Testis (tissue), 2 donors: ENCODE measurements at regions not wholly inside any gene's neighbourhood (a gene's known extent, or its start where the extent isn't known, plus 50 kb on each side); places are given as distances from the start of the nearest gene placed in this dataset.
"Not testable (repeated sequence)": the region's sequence is repeated elsewhere in the genome, so short reads cannot be mapped to it uniquely, and the experiment has no call there.

Experiments used
- DNase-seq: peaks from one replicate; pipeline ENCODE4 v3.0.0-alpha.2; 2019
- H3K27ac ChIP-seq, 2 donors: fragments of 200-600 bp; sonication (generic); one replicate each; pipeline ENCODE4 v1.5.1; 2019
- H3K27me3 ChIP-seq: fragments of 200-600 bp; sonication (generic); one replicate; pipeline ENCODE4 v1.5.1; 2019
- H3K36me3 ChIP-seq: fragments of 200-600 bp; sonication (generic); one replicate; pipeline ENCODE4 v1.5.1; 2017; ENCODE audit warnings: low read depth; ENCODE audit errors: missing control alignments
- H3K4me1 ChIP-seq: fragments of 200-600 bp; sonication (generic); one replicate; pipeline ENCODE4 v1.5.1; 2019
- H3K4me3 ChIP-seq, 2 donors: fragments of 200-600 bp; sonication (generic); one replicate each; pipeline ENCODE4 v1.5.1; 2017 to 2019
- H3K9me3 ChIP-seq: fragments of 200-600 bp; sonication (generic); one replicate; pipeline ENCODE4 v1.5.1; 2017
- POLR2A ChIP-seq: fragments of 450-650 bp; IDR thresholded peaks from one replicate; pipeline ENCODE4 v1.6.1; 2017; ENCODE audit warnings: antibody characterized with exemption, mild to moderate bottlenecking, moderate library complexity
- WGBS, 2 donors: methylation state at CpG; one replicate each; pipeline ENCODE4 v1.1.5; 2018; 5-methylcytosine and 5-hydroxymethylcytosine counted together
- intact Hi-C: fragments of 100-400 bp; cut with DNase I; formaldehyde crosslinking; loops from one replicate; pipeline ENCODE4 v1.15.1; 2023; ENCODE audit warnings: low total_unique reads
- TF ChIP-seq, protein P1 (sequence below), 3 experiments: fragments of 450-650 bp in 2 of 3; fragments of 200-600 bp in 1 of 3; sonication (generic) in 1 of 3; IDR thresholded peaks; one replicate each; pipeline ENCODE4 v1.5.1; 2016 to 2019; ENCODE audit warnings: antibody characterized with exemption in 3 of 3, mild to moderate bottlenecking in 2 of 3, moderate library complexity in 1 of 3

DNA sequence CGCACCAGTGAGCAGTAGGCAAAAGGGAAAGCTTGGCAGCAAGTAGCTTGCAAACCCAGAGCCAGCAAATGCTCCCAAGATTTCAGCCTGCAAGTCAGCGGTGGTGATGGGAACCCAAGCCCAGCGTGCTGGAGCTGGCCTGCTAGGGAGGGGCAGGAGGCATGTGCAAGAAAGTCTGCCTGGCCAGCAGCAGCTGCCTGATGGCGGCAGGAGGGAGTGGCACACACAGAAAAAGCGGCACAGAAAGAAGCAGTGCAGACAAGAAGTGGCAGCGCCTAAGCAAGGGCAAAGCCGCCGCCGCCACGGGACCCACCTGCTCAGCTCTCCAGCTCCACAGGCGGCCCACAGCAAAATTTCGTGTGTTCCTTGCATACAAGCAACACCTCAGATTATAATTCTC is 1206.5 kb upstream of the PABPC4L start:
- intact Hi-C loops: no loop called here
- no peak overlapping the region for H3K4me3 ChIP-seq
- no peak for DNase-seq
- TF ChIP-seq, protein P1, sequence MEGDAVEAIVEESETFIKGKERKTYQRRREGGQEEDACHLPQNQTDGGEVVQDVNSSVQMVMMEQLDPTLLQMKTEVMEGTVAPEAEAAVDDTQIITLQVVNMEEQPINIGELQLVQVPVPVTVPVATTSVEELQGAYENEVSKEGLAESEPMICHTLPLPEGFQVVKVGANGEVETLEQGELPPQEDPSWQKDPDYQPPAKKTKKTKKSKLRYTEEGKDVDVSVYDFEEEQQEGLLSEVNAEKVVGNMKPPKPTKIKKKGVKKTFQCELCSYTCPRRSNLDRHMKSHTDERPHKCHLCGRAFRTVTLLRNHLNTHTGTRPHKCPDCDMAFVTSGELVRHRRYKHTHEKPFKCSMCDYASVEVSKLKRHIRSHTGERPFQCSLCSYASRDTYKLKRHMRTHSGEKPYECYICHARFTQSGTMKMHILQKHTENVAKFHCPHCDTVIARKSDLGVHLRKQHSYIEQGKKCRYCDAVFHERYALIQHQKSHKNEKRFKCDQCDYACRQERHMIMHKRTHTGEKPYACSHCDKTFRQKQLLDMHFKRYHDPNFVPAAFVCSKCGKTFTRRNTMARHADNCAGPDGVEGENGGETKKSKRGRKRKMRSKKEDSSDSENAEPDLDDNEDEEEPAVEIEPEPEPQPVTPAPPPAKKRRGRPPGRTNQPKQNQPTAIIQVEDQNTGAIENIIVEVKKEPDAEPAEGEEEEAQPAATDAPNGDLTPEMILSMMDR (IDR thresholded peaks at IDR 0.05): no peak
- no peak for TF ChIP-seq POLR2A
- no peaks in the 10 kb centered on the region for H3K9me3 ChIP-seq
- no peaks in the 10 kb centered on the region for H3K4me1 ChIP-seq
- no peaks in the 10 kb centered on the region for H3K36me3 ChIP-seq
- WGBS, 2 donors: 89 to 94% methylated on average over 12 of the region's 12 CpGs
- H3K27ac ChIP-seq: no peak overlapping the region
- H3K27me3 ChIP-seq: no peaks in the 10 kb centered on the region

DNA sequence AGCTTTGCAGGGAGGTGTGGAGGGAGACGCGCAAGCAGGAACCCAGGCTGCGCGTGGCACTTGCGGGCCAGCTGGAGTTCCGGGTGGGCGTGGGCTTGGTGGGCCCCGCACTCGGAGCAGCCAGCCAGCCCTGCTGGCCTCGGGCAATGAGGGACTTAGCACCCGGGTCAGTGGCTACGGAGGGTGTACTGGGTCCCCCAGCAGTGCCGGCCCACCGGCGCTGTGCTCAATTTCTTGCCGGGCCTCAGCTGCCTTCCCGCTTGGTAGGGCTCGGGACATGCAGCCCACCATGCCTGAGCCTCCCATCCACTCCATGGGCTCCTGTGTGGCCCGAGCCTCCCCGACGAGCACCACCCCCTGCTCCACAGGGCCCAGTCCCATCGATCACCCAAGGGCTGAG is 1205.0 kb upstream of the PABPC4L start:
- H3K4me1 ChIP-seq, H3K27me3 ChIP-seq, H3K36me3 ChIP-seq, DNase-seq, intact Hi-C loops, H3K9me3 ChIP-seq, H3K27ac ChIP-seq, H3K4me3 ChIP-seq: not testable (repeated sequence)
- 97% methylated on average over 15 of the region's 22 CpGs; no CpG with 5 or more reads in 1 of the 2 donors for WGBS, 2 donors

DNA sequence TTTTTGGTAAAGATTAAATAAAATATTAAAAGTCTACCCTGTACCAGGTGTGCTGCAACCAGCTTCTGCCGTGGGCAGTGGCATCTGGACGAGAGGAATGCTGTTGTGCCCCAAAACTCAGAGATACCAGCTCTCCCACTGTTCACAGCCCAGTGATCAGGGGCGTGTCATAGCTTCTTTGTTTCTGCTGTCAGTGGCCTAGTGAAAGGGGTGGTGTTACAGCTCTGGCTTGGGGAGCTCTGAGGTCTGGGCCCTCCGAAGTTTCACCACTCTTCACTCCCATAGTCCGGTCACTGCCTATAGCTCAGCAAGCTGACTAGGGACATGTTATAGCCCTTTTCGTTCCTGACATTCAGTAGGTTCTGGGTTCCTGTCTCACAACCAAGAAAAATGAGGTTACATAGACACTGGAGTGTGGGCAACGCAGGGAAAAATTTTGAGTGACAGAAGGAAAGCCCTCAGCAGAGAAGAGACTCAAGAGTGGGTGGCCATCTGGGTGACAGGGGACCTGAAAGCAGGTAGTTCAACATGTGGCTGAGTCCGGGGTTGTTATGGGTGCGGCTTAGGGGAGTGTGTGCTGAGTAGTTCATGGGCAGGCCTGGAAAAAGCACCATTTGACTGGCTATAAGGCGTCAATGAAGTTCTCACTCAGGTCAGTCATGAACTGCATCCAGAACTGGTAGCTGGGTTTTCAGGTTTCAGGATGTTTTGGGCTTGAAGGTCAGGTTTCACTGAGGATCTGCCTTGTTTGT is 1184.4 kb upstream of the PABPC4L start:
- no peaks in the 10 kb centered on the region for H3K36me3 ChIP-seq
- H3K4me1 ChIP-seq: no peaks in the 10 kb centered on the region
- 88 to 94% methylated on average over 10 of the region's 10 CpGs for WGBS, 2 donors
- H3K9me3 ChIP-seq: no peaks in the 10 kb centered on the region
- H3K27ac ChIP-seq: no peak overlapping the region
- TF ChIP-seq POLR2A: no peak
- TF ChIP-seq, protein P1 (IDR thresholded peaks at IDR 0.05): no peak
- DNase-seq: no peak
- intact Hi-C loops: no loop called here
- no peak overlapping the region for H3K4me3 ChIP-seq
- no peaks in the 10 kb centered on the region for H3K27me3 ChIP-seq

DNA sequence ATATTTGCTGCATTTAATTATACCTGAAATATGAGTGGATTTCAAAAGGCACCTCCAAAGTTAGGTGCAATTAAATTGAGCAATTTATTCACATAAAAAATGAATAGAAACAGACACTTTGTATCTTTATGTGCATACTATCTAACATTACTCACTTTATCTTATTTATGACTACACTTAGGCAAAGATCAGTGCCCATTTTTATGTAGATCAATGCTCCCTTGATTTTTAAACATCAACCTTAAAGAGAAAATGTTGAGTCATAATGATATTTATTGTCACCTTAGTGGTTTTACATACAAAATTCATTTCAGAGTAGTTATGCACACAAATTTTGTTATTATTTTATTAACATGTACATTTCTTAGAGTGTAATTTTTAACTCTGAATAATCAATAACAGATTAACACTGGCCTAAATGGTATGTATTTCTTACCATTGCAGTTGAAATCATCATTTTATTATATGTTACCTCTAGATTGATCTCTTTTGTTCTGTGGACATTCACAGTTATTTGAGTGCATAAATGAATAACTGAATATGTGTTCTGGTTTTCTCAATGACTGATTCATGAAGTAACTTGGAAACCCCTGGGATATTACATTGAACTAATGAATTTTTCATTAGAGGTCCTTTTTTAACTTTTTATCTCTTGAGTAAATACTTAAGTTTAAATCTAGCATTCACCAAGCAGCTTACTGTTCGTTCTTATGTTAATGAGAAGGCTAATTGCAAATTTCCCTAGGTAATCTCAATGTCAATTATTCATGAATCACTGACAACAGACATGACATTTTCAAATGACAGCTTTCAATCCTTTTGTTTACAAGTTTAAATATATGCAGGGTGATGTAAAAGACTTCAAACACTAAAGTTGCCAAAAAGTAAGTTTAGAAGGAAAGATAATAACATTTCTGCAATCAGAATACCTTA is 1182.0 kb upstream of the PABPC4L start:
- H3K4me1 ChIP-seq: no peaks in the 10 kb centered on the region
- no peak for DNase-seq
- no peak overlapping the region for H3K27ac ChIP-seq
- no peak overlapping the region for H3K4me3 ChIP-seq
- no peaks in the 10 kb centered on the region for H3K27me3 ChIP-seq
- no peaks in the 10 kb centered on the region for H3K36me3 ChIP-seq
- WGBS, 2 donors: 59 to 72% methylated on average over 1 of the region's 1 CpG
- TF ChIP-seq POLR2A: no peak
- TF ChIP-seq, protein P1 (IDR thresholded peaks at IDR 0.05): no peak
- intact Hi-C loops: no loop called here
- H3K9me3 ChIP-seq: no peaks in the 10 kb centered on the region

DNA sequence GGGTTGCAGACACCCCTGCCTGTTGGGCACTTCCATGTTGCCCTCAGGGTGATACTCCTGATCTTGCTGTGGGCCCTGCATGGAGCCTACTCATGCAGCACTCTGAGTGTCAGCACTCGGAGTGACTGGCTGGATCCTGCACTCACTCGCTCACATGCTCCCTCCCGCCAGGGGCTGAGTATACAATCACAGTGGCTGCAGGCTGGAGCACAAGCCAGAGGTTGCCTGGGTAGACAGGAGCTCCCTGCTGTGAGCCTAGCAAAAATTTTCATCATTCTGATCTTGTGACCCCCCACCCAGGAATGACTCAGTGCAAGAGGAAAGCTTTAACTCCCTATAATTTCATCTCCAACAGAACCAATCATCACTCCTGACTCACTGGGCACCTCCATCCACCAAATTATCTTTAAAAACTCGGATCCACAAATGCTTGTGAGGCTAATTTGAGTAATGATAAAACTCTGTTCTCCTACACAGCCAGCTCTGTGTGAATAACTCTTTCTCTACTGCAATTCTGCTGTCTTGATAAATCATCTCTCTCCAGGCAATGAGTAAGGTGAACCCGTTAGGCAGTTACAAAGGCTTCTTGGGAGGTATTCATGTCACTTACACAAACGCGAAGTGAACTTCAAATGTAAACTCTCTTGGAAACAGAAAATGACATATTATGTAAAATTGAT is 1180.8 kb upstream of the PABPC4L start:
- Histone ChIP-seq H3K4me3 (no peak overlapping the region), H3K9me3 (no peaks in the 10 kb centered on the region), H3K27me3 (no peaks in the 10 kb centered on the region), H3K4me1 (no peaks in the 10 kb centered on the region), H3K27ac (no peak overlapping the region), H3K36me3 (no peaks in the 10 kb centered on the region)
- TF ChIP-seq, protein P1 (IDR thresholded peaks at IDR 0.05): no peak
- no peak for TF ChIP-seq POLR2A
- 70 to 75% methylated on average over 6 to 7 of the region's 7 CpGs for WGBS, 2 donors
- intact Hi-C loops: no loop called here
- no peak for DNase-seq
